ENCODE measurements at regions not wholly inside any gene's neighbourhood (a gene's known extent, or its start where the extent isn't known, plus 50 kb on each side); places are given as distances from the start of the nearest gene placed in this dataset.

- intact Hi-C loops (cut with DNase I; ENCODE audit: low total_unique reads): no loop called here
- no peaks in the 10 kb centered on the region for H3K27me3 ChIP-seq
- H3K36me3 ChIP-seq: no peaks in the 10 kb centered on the region
- no peak for TF ChIP-seq CTCF (IDR thresholded peaks at IDR 0.05)
- no peaks in the 10 kb centered on the region for H3K9me3 ChIP-seq
- no peak overlapping the region for H3K27ac ChIP-seq
- no peaks in the 10 kb centered on the region for H3K4me1 ChIP-seq
- no peak for DNase-seq
- no peak overlapping the region for H3K4me3 ChIP-seq
Observed at GRCh38 chr4:189279188-189279587, 661.5 kb upstream of the FRG1 start.

- no peak for TF ChIP-seq CTCF (IDR thresholded peaks at IDR 0.05)
- DNase-seq: no peak
- intact Hi-C loops (cut with DNase I; ENCODE audit: low total_unique reads): no loop called here
Observed at GRCh38 chr4:189285377-189285776, 655.3 kb upstream of the FRG1 start.

GRCh38 chr4:189291939-189292338, 648.7 kb upstream of the FRG1 start:
- intact Hi-C loops (cut with DNase I; ENCODE audit: low total_unique reads): no loop called here
- no peak overlapping the region for H3K4me3 ChIP-seq
- no peak for TF ChIP-seq CTCF (IDR thresholded peaks at IDR 0.05)
- no peaks in the 10 kb centered on the region for H3K27me3 ChIP-seq
- no peaks in the 10 kb centered on the region for H3K4me1 ChIP-seq
- no peaks in the 10 kb centered on the region for H3K9me3 ChIP-seq
- no peaks in the 10 kb centered on the region for H3K36me3 ChIP-seq
- H3K27ac ChIP-seq: no peak overlapping the region
- no peak for DNase-seq

More at GRCh38 chr4:189285377-189285776, 655.3 kb upstream of the FRG1 start:
- Histone ChIP-seq H3K9me3 (no peaks in the 10 kb centered on the region), H3K27me3 (no peaks in the 10 kb centered on the region), H3K36me3 (no peaks in the 10 kb centered on the region), H3K4me3 (no peak overlapping the region), H3K27ac (no peak overlapping the region), H3K4me1 (no peaks in the 10 kb centered on the region)

GRCh38 chr4:189293459-189293858, 647.2 kb upstream of the FRG1 start:
- H3K27ac ChIP-seq: no peak overlapping the region
- no peaks in the 10 kb centered on the region for H3K9me3 ChIP-seq
- no peak for DNase-seq
- H3K36me3 ChIP-seq: no peaks in the 10 kb centered on the region
- no peak for TF ChIP-seq CTCF (IDR thresholded peaks at IDR 0.05)
- intact Hi-C loops (cut with DNase I; ENCODE audit: low total_unique reads): no loop called here
- H3K27me3 ChIP-seq: no peaks in the 10 kb centered on the region
- no peaks in the 10 kb centered on the region for H3K4me1 ChIP-seq
- no peak overlapping the region for H3K4me3 ChIP-seq

GRCh38 chr4:189294574-189294973, 646.1 kb upstream of the FRG1 start:
- Histone ChIP-seq H3K4me3 (no peak overlapping the region), H3K36me3 (no peaks in the 10 kb centered on the region), H3K4me1 (no peaks in the 10 kb centered on the region), H3K9me3 (no peaks in the 10 kb centered on the region), H3K27ac (no peak overlapping the region), H3K27me3 (no peaks in the 10 kb centered on the region)
- no peak for DNase-seq
- intact Hi-C loops (cut with DNase I; ENCODE audit: low total_unique reads): no loop called here
- TF ChIP-seq CTCF (IDR thresholded peaks at IDR 0.05): no peak

GRCh38 chr4:189299706-189300105, 641.0 kb upstream of the FRG1 start:
- intact Hi-C loops (cut with DNase I; ENCODE audit: low total_unique reads): no loop called here
- Histone ChIP-seq H3K27me3 (no peaks in the 10 kb centered on the region), H3K4me1 (no peaks in the 10 kb centered on the region), H3K9me3 (no peaks in the 10 kb centered on the region), H3K4me3 (no peak overlapping the region), H3K36me3 (no peaks in the 10 kb centered on the region), H3K27ac (no peak overlapping the region)
- DNase-seq: no peak
- no peak for TF ChIP-seq CTCF (IDR thresholded peaks at IDR 0.05)
